HepG2 (cell line): ENCODE measurements at regions not wholly inside any gene's neighbourhood (a gene's known extent, or its start where the extent isn't known, plus 50 kb on each side); places are given as distances from the start of the nearest gene placed in this dataset.

Experiments
- EP300 ChIP-seq, 3 experiments: sonication (generic) in 1 of 3; formaldehyde crosslinking in 1 of 3; IDR thresholded peaks; 2 replicates each; pipeline versions ENCODE4 v1.5.1 to v1.6.1; 2011 to 2020; ENCODE audit warnings: low read depth in 2 of 3, low read length in 2 of 3, borderline replicate concordance in 1 of 3, improper control_type of control experiment in 1 of 3, mild to moderate bottlenecking in 1 of 3, missing genetic modification reagents in 1 of 3, moderate library complexity in 1 of 3
- FOXM1 ChIP-seq: sonication (generic); formaldehyde crosslinking; IDR thresholded peaks from 2 replicates; pipeline ENCODE4 v1.5.0; 2020; ENCODE audit warnings: missing genetic modification reagents
- HMGA1 ChIP-seq: sonication (generic); formaldehyde crosslinking; conservative IDR thresholded peaks from 2 replicates; pipeline ENCODE4 v1.4.0; 2020; ENCODE audit warnings: missing genetic modification reagents
- RAD21 ChIP-seq: fragments of 450-650 bp; formaldehyde crosslinking; IDR thresholded peaks from 2 replicates; pipeline ENCODE4 v1.5.0; 2020; ENCODE audit warnings: mild to moderate bottlenecking
- TMF1 ChIP-seq: sonication (generic); formaldehyde crosslinking; IDR thresholded peaks from 2 replicates; pipeline ENCODE4 v1.8.1; 2022; ENCODE audit warnings: low read depth, missing genetic modification reagents
- ZFX ChIP-seq: sonication (generic); formaldehyde crosslinking; IDR thresholded peaks from 2 replicates; pipeline ENCODE4 v1.4.0; 2020; ENCODE audit warnings: mild to moderate bottlenecking, low read depth, missing genetic modification reagents, moderate library complexity
- TF ChIP-seq, protein P1 (sequence below): sonication (generic); formaldehyde crosslinking; IDR thresholded peaks from 2 replicates; pipeline ENCODE4 v1.5.0; 2020; ENCODE audit warnings: mild to moderate bottlenecking, missing genetic modification reagents, moderate library complexity
- TF ChIP-seq, protein P2 (sequence below), 2 experiments: fragments of 450-650 bp in 1 of 2; sonication (generic) in 1 of 2; formaldehyde crosslinking; IDR thresholded peaks; 2 replicates each; pipeline versions ENCODE4 v1.5.0 to v1.8.0; 2020 to 2022; ENCODE audit warnings: mild to moderate bottlenecking in 1 of 2, missing genetic modification reagents in 1 of 2
- TF ChIP-seq, protein P3 (sequence below), 2 experiments: IDR thresholded peaks; 2 replicates each; pipeline ENCODE4 v1.6.1; 2011 to 2012; ENCODE audit warnings: low read length in 2 of 2, borderline replicate concordance in 1 of 2, low read depth in 1 of 2, mild to moderate bottlenecking in 1 of 2, moderate library complexity in 1 of 2

DNA sequence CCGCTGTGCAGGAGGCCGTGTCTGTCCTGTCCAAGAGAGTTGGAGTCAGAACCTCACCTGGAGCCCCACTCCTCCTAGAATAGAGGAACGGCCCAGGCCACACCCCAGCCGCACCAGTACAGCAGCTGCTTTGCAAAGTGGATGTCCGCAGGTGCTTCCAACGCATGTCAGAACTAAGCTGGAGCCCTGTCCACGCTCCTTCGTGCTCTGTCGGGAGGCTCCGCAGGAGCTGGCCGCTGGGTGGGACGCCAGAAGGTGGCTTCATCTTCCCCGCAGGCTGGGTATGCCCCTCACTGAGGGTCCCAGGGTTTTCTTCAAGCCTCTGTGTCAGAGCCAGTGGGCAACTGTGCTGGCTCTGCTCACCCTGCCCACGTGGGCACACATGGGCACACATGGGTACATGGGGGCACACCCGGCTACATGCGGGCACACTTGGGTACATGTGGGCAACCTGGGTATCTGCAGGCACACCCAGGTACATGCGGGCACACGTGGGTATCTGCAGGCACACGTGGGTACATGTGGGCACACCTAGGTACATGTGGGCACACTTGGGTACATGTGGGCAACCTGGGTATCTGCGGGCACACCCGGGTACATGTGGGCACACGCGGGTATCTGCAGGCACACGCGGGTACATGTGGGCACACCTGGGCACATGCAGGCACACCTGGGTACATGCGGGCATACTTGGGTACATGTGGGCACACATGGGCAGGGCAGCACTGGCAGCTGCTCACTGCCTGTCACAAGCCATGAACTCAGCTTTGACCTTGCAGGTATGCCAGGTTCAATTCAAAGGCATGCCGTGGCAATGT is 67.1 kb upstream of the CTDP1 start:
- TF ChIP-seq HMGA1 (CRISPR knock-in tag), result no peak
- no peak for TF ChIP-seq RAD21 (CRISPR knock-in tag)
- no peak for TF ChIP-seq TMF1
- TF ChIP-seq, protein P1, sequence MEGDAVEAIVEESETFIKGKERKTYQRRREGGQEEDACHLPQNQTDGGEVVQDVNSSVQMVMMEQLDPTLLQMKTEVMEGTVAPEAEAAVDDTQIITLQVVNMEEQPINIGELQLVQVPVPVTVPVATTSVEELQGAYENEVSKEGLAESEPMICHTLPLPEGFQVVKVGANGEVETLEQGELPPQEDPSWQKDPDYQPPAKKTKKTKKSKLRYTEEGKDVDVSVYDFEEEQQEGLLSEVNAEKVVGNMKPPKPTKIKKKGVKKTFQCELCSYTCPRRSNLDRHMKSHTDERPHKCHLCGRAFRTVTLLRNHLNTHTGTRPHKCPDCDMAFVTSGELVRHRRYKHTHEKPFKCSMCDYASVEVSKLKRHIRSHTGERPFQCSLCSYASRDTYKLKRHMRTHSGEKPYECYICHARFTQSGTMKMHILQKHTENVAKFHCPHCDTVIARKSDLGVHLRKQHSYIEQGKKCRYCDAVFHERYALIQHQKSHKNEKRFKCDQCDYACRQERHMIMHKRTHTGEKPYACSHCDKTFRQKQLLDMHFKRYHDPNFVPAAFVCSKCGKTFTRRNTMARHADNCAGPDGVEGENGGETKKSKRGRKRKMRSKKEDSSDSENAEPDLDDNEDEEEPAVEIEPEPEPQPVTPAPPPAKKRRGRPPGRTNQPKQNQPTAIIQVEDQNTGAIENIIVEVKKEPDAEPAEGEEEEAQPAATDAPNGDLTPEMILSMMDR (CRISPR knock-in tag), result no peak
- no peak for TF ChIP-seq FOXM1 (CRISPR knock-in tag)
- no peak for TF ChIP-seq EP300 (IDR thresholded peaks at IDR 0.05; ENCODE audit: low read depth in 2 of 2, low read length in 2 of 2)
- no peak for TF ChIP-seq EP300 (CRISPR knock-in tag; IDR thresholded peaks at IDR 0.05; ENCODE audit: borderline replicate concordance)
- TF ChIP-seq, protein P2, sequence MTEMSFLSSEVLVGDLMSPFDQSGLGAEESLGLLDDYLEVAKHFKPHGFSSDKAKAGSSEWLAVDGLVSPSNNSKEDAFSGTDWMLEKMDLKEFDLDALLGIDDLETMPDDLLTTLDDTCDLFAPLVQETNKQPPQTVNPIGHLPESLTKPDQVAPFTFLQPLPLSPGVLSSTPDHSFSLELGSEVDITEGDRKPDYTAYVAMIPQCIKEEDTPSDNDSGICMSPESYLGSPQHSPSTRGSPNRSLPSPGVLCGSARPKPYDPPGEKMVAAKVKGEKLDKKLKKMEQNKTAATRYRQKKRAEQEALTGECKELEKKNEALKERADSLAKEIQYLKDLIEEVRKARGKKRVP (CRISPR knock-in tag; IDR thresholded peaks at IDR 0.05), result no peak
- no peak for TF ChIP-seq ZFX (CRISPR knock-in tag)
- TF ChIP-seq, protein P3, sequence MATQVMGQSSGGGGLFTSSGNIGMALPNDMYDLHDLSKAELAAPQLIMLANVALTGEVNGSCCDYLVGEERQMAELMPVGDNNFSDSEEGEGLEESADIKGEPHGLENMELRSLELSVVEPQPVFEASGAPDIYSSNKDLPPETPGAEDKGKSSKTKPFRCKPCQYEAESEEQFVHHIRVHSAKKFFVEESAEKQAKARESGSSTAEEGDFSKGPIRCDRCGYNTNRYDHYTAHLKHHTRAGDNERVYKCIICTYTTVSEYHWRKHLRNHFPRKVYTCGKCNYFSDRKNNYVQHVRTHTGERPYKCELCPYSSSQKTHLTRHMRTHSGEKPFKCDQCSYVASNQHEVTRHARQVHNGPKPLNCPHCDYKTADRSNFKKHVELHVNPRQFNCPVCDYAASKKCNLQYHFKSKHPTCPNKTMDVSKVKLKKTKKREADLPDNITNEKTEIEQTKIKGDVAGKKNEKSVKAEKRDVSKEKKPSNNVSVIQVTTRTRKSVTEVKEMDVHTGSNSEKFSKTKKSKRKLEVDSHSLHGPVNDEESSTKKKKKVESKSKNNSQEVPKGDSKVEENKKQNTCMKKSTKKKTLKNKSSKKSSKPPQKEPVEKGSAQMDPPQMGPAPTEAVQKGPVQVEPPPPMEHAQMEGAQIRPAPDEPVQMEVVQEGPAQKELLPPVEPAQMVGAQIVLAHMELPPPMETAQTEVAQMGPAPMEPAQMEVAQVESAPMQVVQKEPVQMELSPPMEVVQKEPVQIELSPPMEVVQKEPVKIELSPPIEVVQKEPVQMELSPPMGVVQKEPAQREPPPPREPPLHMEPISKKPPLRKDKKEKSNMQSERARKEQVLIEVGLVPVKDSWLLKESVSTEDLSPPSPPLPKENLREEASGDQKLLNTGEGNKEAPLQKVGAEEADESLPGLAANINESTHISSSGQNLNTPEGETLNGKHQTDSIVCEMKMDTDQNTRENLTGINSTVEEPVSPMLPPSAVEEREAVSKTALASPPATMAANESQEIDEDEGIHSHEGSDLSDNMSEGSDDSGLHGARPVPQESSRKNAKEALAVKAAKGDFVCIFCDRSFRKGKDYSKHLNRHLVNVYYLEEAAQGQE (IDR thresholded peaks at IDR 0.05; ENCODE audit: borderline replicate concordance in 1 of 2, low read depth in 1 of 2, low read length in 2 of 2), result no peak
